HCT116 (cell line): ENCODE measurements at regions not wholly inside any gene's neighbourhood (a gene's known extent, or its start where the extent isn't known, plus 50 kb on each side); places are given as distances from the start of the nearest gene placed in this dataset.

Source experiments
- ATAC-seq: fragments of 200-7000 bp; cut with Tn5 transposase; 2 replicates; pipeline ENCODE4 v1.9.1; 2020; ENCODE audit warnings: mild to moderate bottlenecking, moderate library complexity
- BruUV-seq: library from RNA; stranded (reverse); fragments of 400-500 nt; replicated peaks from 2 replicates; lab custom pipeline; 2021; lab: Mats Ljungman, UMichigan
- CTCF ChIA-PET: fragments of 300-600 bp; sonication (Branson Sonifier 250); formaldehyde crosslinking; loops from one replicate; lab custom pipeline; 2021; ENCODE audit warnings: antibody characterized with exemption; lab: Charles Lee
- POLR2A ChIA-PET: fragments of 300-600, 350-600 bp; sonication (Branson Sonifier 250); formaldehyde crosslinking; loops from one replicate; lab custom pipeline; 2021; ENCODE audit warnings: antibody characterized with exemption; lab: Charles Lee
- RAD21 ChIA-PET, 2 experiments: fragments of 300-600 bp; sonication (Branson Sonifier 250); formaldehyde crosslinking; loops; one replicate each; lab custom pipeline; 2023; ENCODE audit warnings: low total read pairs in 2 of 2; ENCODE audit not compliant: uncharacterized antibody in 2 of 2, unreplicated experiment in 2 of 2, low non-redundant PET in 1 of 2; lab: Charles Lee
- DNase-seq: peaks from one replicate; pipeline ENCODE4 v3.0.0-alpha.2; 2010; ENCODE audit warnings: low read depth, low spot score
- H2AFZ ChIP-seq: fragments of 200-600 bp; shearing (Covaris generic), sonication (generic); 2 replicates; pipeline ENCODE4 v1.6.1; 2017; ENCODE audit warnings: low read depth, mixed run types, mixed read lengths, antibody characterized with exemption, low read length; ENCODE audit not compliant: poor library complexity, severe bottlenecking
- H3K27ac ChIP-seq: 2 replicates; pipeline ENCODE4 v1.5.1; 2012; ENCODE audit warnings: low read depth, low read length
- H3K27me3 ChIP-seq: fragments of 200-600 bp; sonication (generic); 2 replicates; pipeline ENCODE4 v1.6.1; 2016; ENCODE audit warnings: mixed run types, low read length, mixed read lengths; ENCODE audit not compliant: insufficient read depth
- H3K36me3 ChIP-seq, 2 experiments: fragments of 200-500 bp in 1 of 2; fragments of 200-600 bp in 1 of 2; sonication (Bioruptor generic) in 1 of 2; sonication (generic) in 1 of 2; 2 replicates each; pipeline versions ENCODE4 v1.5.1 to v1.6.1; 2014 to 2016; ENCODE audit warnings: low read length in 2 of 2, inconsistent platforms in 1 of 2, mixed read lengths in 1 of 2, mixed run types in 1 of 2; ENCODE audit not compliant: insufficient read depth in 2 of 2, control insufficient read depth in 1 of 2
- H3K4me1 ChIP-seq, 2 experiments: fragments of 200-600 bp in 1 of 2; sonication (generic) in 1 of 2; 2 replicates each; pipeline versions ENCODE4 v1.5.1 to v1.6.1; 2012 to 2017; ENCODE audit warnings: low read length in 2 of 2, inconsistent platforms in 1 of 2, mild to moderate bottlenecking in 1 of 2, mixed read lengths in 1 of 2, mixed run types in 1 of 2, moderate library complexity in 1 of 2; ENCODE audit not compliant: insufficient read depth in 2 of 2, control insufficient read depth in 1 of 2
- H3K4me2 ChIP-seq: fragments of 200-600 bp; sonication (generic); 2 replicates; pipeline ENCODE4 v1.6.1; 2017; ENCODE audit warnings: mixed run types, low read length, mixed read lengths
- H3K4me3 ChIP-seq, 2 experiments: fragments of 200-600 bp in 1 of 2; sonication (generic) in 1 of 2; replicated peaks in 1 of 2; 2 replicates each; pipeline ENCODE4 v1.5.1; 2011 to 2016; ENCODE audit warnings: low read length in 2 of 2, control low read depth in 1 of 2, low read depth in 1 of 2, mild to moderate bottlenecking in 1 of 2, mixed read lengths in 1 of 2, mixed run types in 1 of 2
- H3K79me2 ChIP-seq: fragments of 200-600 bp; sonication (generic); 2 replicates; pipeline ENCODE4 v1.6.1; 2017; ENCODE audit warnings: mild to moderate bottlenecking, mixed run types, low read length, moderate library complexity, mixed read lengths; ENCODE audit not compliant: insufficient read depth
- H3K9ac ChIP-seq: fragments of 200-600 bp; sonication (generic); 2 replicates; pipeline ENCODE4 v1.6.1; 2016; ENCODE audit warnings: low read length, mixed read lengths
- H3K9me2 ChIP-seq: fragments of 200-600 bp; sonication (generic), shearing (Covaris generic); 2 replicates; pipeline ENCODE4 v1.6.1; 2017; ENCODE audit warnings: mixed run types, mild to moderate bottlenecking, moderate library complexity; ENCODE audit not compliant: insufficient read depth
- H3K9me3 ChIP-seq, 2 experiments: fragments of 200-500 bp in 1 of 2; fragments of 200-600 bp in 1 of 2; sonication (Bioruptor generic) in 1 of 2; sonication (generic) in 1 of 2; 2 replicates each; pipeline ENCODE4 v1.6.1; 2014 to 2017; ENCODE audit warnings: low read length in 2 of 2, mixed read lengths in 2 of 2, inconsistent platforms in 1 of 2, low read depth in 1 of 2, mild to moderate bottlenecking in 1 of 2, mixed run types in 1 of 2, moderate library complexity in 1 of 2; ENCODE audit not compliant: control insufficient read depth in 1 of 2, insufficient read depth in 1 of 2
- H4K20me1 ChIP-seq: fragments of 200-600 bp; sonication (generic), shearing (Covaris generic); 2 replicates; pipeline ENCODE4 v1.6.1; 2017; ENCODE audit warnings: mixed run types, mild to moderate bottlenecking, moderate library complexity; ENCODE audit not compliant: insufficient read depth
- CEBPB ChIP-seq: IDR thresholded peaks from 2 replicates; pipeline ENCODE4 v1.6.1; 2012; ENCODE audit warnings: low read depth
- EGR1 ChIP-seq: IDR thresholded peaks from 2 replicates; pipeline ENCODE4 v1.6.1; 2012; ENCODE audit warnings: low read depth
- JUND ChIP-seq: IDR thresholded peaks from 2 replicates; pipeline ENCODE4 v1.6.1; 2012
- POLR2A ChIP-seq: IDR thresholded peaks from 2 replicates; pipeline ENCODE4 v1.7.0; 2011; ENCODE audit warnings: borderline replicate concordance; ENCODE audit not compliant: insufficient read depth, insufficient read length; ENCODE audit errors: extremely low read depth
- POLR2AphosphoS5 ChIP-seq: IDR thresholded peaks from 2 replicates; pipeline ENCODE4 v1.6.1; 2011; ENCODE audit warnings: mild to moderate bottlenecking, low read depth, low read length, moderate library complexity
- RAD21 ChIP-seq: IDR thresholded peaks from 2 replicates; pipeline ENCODE4 v1.6.1; 2012; ENCODE audit warnings: low read depth, mild to moderate bottlenecking
- SIN3A ChIP-seq: IDR thresholded peaks from 2 replicates; pipeline ENCODE4 v1.6.1; 2012; ENCODE audit warnings: low read depth
- SP1 ChIP-seq: IDR thresholded peaks from 2 replicates; pipeline ENCODE4 v1.6.1; 2012; ENCODE audit warnings: low read depth
- YY1 ChIP-seq: IDR thresholded peaks from 2 replicates; pipeline ENCODE4 v1.6.1; 2011; ENCODE audit warnings: low read length, low read depth, moderate library complexity, mild to moderate bottlenecking; ENCODE audit not compliant: insufficient replicate concordance; ENCODE audit errors: extremely low read depth
- intact Hi-C: fragments of 100-400 bp; cut with micrococcal nuclease; formaldehyde crosslinking; loops from 2 replicates; pipeline ENCODE4 v1.10.0; 2022
- TF ChIP-seq, protein P1 (sequence below): IDR thresholded peaks from 2 replicates; pipeline ENCODE4 v1.6.1; 2011; ENCODE audit warnings: mild to moderate bottlenecking, low read length, moderate library complexity; ENCODE audit not compliant: insufficient replicate concordance; ENCODE audit errors: extremely low read depth
- TF ChIP-seq, protein P2 (sequence below): IDR thresholded peaks from 2 replicates; pipeline ENCODE4 v1.6.1; 2012

DNA sequence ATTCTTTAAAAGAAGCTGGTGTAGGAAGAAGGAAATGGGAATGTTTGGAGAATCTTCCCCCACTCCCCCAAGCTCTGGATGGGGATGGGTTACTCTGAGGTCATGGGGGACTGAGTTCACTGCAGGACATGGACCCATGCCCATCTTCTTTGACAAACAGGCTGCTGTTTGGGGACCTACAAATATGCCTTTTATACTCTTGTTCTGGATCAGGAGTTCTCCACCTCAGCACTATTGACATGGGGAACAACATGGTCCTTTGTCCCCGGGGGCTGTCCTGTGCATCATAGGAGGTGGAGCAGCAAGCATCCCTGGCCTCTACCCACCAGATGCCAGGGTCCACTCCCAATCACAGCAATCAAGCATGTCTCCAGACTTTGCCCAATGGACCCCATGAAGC lies 365.8 kb upstream of the C1orf174 start (continued):
- no peak for TF ChIP-seq EGR1
- no peak for TF ChIP-seq YY1

DNA sequence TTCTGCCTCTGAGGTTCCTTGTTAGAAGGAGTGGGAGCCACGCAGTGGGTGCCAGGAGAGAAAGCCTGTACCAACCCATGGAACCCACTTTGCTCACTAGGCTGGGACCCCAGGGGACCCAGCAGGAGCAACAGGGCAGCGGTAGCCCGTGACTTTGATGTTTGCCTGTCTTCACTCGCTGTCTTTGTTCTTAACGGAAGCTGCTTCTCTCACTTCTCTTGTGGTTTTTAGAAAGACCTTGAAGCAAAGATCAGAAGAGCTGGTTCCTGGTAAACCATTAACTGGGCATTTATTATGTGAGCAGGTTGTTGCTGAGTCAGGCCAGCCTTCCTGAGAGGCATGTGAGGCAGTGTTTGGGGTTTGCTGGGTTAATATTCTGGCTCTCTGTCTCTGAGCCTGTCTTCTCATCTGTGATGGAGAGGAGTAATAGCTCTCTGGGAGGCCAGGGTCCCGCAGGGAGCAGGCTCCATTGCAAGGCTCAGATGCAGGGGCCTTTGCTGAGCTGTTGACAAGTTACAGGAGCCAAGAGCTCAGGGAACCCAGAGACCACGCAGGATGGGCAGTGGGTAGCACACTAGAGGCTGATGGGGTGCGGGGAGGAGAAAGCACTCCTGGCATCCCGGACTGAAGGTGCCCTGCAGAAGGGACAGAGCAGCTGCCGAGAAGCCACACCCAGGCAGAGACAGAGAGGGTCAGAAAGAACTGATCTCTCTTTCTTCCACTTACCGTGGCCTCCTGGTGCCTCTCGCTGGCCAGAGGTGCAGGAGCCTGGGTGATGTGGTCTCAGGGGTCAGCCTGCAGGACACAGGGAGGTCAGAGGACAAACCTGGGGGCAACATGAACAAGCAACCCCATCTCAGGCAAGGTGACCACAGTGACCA lies 367.5 kb upstream of the C1orf174 start:
- no peaks in the 10 kb centered on the region for H3K9me2 ChIP-seq
- intact Hi-C loops = no loop called here
- no peaks in the 10 kb centered on the region for H3K4me1 ChIP-seq
- TF ChIP-seq POLR2AphosphoS5 (no peak), POLR2A (no peak), SIN3A (no peak), SP1 (no peak), JUND (no peak), RAD21 (no peak), CEBPB (no peak)
- TF ChIP-seq, protein P1, sequence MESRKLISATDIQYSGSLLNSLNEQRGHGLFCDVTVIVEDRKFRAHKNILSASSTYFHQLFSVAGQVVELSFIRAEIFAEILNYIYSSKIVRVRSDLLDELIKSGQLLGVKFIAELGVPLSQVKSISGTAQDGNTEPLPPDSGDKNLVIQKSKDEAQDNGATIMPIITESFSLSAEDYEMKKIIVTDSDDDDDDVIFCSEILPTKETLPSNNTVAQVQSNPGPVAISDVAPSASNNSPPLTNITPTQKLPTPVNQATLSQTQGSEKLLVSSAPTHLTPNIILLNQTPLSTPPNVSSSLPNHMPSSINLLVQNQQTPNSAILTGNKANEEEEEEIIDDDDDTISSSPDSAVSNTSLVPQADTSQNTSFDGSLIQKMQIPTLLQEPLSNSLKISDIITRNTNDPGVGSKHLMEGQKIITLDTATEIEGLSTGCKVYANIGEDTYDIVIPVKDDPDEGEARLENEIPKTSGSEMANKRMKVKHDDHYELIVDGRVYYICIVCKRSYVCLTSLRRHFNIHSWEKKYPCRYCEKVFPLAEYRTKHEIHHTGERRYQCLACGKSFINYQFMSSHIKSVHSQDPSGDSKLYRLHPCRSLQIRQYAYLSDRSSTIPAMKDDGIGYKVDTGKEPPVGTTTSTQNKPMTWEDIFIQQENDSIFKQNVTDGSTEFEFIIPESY = no peak
- TF ChIP-seq, protein P2, sequence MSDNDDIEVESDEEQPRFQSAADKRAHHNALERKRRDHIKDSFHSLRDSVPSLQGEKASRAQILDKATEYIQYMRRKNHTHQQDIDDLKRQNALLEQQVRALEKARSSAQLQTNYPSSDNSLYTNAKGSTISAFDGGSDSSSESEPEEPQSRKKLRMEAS = no peak
- H3K4me3 ChIP-seq = no peak overlapping the region
- H2AFZ ChIP-seq = no peak overlapping the region
- no peaks in the 10 kb centered on the region for H3K36me3 ChIP-seq
- no peaks in the 10 kb centered on the region for H4K20me1 ChIP-seq
- H3K4me2 ChIP-seq = no peak overlapping the region
- no peaks in the 10 kb centered on the region for H3K79me2 ChIP-seq
- DNase-seq (no peak), ATAC-seq (no peak)
- ChIA-PET POLR2A (no interaction called here), RAD21 (no interaction called here), CTCF (no interaction called here)
- H3K27me3 ChIP-seq = no peaks in the 10 kb centered on the region
- no peak overlapping the region for H3K27ac ChIP-seq
- no TSS peak for BruUV-seq
- H3K9me3 ChIP-seq = no peaks in the 10 kb centered on the region
- no peak overlapping the region for H3K9ac ChIP-seq
